SH-SY5Y (cell line): ENCODE measurements at regions not wholly inside any gene's neighbourhood (a gene's known extent, or its start where the extent isn't known, plus 50 kb on each side); places are given as distances from the start of the nearest gene placed in this dataset.

Experiments
- GATA2 ChIP-seq: IDR thresholded peaks from 2 replicates; pipeline ENCODE4 v1.6.1; 2011; ENCODE audit warnings: mild to moderate bottlenecking, low read depth, low read length
- GATA3 ChIP-seq: IDR thresholded peaks from 2 replicates; pipeline ENCODE4 v1.6.1; 2011; ENCODE audit warnings: low read depth, mild to moderate bottlenecking, low read length, moderate library complexity

DNA sequence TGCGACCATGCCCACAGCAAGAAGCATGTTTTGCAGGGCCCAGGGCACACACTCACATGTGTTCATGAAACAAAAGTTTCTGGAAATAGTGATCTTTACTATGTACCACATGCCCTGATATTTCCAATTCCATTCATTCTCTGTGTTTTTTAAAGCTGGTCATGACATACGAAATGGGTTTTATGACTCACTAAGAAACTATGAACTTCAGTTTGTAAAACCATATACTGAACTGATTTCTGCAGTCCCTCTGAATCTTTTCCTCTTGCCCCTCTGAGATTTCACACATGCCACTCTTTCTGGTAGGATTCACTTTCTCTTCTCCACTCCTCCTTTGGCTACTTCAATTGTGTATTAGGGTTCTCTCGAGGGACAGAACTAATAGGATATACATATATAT, 416.1 kb upstream of the TRPC7 start:
- TF ChIP-seq GATA2 = no peak
- TF ChIP-seq GATA3 = no peak

GRCh38 chr5:136780518-136780917, 415.2 kb upstream of the TRPC7 start:
- TF ChIP-seq GATA3 = no peak
- no peak for TF ChIP-seq GATA2

DNA sequence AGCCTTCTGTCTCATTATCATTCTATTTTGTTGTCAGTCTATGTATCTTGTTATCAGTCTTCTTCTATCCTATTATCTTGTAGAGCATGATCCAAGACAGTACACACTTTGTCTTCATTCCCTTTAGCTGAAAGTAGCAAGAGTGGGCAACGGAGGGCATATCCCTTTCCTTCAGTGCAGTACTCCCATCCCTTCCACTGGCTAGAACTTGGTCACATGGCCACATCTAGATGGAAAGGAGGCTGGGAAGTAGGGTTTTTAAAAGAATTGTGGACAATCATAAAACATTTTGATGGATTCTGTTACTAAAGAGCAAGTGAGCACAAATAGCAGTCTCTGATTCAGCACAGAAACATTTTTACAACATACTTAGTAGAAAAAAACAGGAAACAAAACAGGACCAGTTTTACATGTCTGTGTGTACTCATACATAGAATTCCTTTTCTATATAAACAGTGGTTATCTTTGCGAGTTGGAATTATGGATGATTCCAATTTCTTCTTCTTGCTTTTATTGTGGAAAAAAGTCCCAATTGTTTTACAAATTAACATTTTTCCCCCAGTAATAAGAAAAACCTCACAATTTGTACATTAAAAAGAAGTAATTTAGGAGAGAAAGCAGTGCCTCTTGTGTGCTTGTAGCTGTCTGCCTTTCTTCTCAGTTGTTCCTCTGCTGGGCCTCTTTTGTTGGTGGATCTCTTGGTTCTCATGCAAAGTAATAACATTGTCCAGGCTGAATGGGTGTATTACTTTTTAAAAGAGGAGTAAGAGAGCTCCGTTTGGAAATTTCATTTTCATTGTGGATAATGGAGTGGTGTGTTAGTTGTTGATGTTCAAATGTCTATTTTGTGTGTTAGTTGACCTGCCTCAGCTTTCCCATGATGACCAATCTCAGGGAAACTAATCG, 410.9 kb upstream of the TRPC7 start:
- TF ChIP-seq GATA2 (no peak), GATA3 (no peak)

- no peak for TF ChIP-seq GATA2
Measured at GRCh38 chr5:136772491-136772890, 407.1 kb upstream of the TRPC7 start.

- TF ChIP-seq GATA3 = no peak
- no peak for TF ChIP-seq GATA2
Measured at GRCh38 chr5:136769900-136770684, 404.7 kb upstream of the TRPC7 start.

GRCh38 chr5:136769093-136769492, 403.7 kb upstream of the TRPC7 start:
- TF ChIP-seq GATA2 (no peak), GATA3 (no peak)

GRCh38 chr5:136768457-136768856, 403.1 kb upstream of the TRPC7 start:
- TF ChIP-seq GATA3 (no peak), GATA2 (no peak)

DNA sequence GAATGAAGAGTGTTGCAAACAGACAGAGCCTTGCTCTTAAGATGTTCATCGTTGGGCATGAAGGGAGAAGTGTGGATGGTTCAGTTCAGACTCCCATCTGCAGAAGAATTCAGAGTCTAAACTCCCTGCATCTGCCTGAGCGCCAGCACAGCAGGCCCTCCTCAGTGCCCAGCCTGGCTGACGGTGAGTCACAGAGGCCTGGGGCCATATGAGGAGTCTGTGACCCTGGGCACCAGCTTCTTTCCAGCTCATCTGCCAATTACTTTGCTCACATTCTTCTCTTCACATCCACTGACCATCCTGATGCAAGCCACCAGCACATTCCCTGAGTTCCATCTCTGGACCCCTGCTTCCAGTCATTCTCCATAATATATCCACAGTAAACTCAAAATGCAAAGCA, 401.1 kb upstream of the TRPC7 start:
- TF ChIP-seq GATA3 (no peak), GATA2 (no peak)

- TF ChIP-seq GATA2 (no peak), GATA3 (no peak)
Measured at GRCh38 chr5:136764601-136765000, 399.3 kb upstream of the TRPC7 start.

DNA sequence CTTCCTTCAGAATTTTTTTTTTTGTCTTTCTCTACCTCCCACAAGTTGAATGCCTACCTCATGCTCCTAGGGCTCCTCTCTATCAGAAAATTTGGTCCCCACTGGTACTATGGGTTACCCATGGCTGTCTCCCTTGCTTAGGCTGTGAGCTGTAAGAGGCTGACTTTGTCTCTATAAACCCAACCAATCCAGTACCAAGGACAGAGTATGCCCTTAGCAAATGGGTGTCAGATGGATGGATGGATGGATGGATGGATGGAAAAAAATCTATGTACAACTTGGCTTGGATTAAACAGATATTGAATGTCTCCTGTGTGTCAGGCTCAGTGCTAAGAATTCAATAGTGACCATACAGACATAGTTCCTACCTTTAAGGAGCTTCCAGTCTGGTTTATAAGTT, 398.2 kb upstream of the TRPC7 start:
- TF ChIP-seq GATA3 = no peak

- TF ChIP-seq GATA3 (no peak), GATA2 (no peak)
Measured at GRCh38 chr5:136754216-136754615, 388.9 kb upstream of the TRPC7 start.

DNA sequence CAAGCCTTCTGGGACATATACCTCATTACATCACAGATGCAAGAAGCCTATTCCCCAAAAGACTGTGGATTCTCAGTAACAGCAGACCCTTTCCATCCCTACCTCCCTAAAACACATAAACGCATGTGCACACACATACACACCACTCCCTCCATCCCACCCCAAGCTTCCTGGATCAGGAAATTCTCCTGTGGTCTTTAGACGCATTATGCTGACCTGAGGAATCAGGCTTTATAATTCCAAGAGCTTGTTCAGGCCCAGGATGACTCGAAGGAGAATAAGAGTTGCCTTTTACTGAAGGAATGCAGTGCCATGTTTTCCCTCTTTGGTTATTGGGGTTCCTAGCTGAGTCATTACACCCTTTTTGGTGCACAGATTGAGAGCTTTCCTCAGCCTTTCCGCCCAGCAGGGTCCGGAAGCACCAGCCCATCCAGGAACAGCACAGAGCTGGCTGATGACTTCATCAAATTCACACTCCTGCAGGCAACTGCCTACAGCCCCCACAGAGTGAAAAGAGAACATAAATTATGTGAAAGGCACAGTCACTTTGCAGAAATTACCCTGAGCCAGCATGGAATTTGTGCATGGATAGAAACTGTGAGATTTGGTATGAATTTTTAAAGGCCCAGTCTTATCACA, 385.0 kb upstream of the TRPC7 start:
- TF ChIP-seq GATA2 (no peak), GATA3 (no peak)

DNA sequence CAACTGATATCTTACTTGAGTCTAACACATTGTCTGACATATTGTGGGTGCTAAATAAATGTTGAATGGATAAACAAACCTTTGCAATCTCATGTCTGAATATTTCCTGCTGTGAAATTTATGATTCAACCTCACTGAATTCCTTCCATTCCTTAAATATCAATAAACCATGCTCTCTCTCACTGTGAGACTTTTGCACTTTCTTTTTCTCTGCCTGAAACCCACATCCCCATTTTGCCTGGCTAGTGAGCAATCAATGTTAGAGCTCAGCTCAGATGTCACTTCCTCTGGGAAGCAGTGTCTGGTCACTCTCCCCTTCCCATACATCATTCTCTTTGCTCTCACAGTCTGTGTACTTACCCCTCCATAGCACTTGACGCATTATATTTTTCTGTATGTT, 383.7 kb upstream of the TRPC7 start:
- TF ChIP-seq GATA2 (no peak), GATA3 (no peak)

DNA sequence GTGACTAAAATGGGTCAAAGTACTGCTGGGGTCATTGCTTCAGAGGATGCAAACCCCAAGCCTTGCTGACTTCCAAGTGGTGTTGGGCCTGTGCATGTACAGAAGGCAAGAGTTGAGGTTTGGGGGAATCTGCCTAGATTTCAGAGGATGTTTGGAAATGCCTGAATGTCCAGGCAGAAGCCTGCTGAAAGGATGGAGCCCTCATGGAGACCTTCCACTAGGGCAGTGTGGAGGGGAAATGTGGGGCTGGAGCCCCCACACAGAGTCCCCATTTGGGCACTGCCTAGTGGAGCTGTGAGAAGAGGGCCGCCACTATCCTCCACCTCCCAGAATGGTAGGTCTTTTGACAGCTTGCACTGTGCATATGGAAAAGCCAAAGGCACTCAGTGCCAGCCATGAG, 377.7 kb upstream of the TRPC7 start:
- no peak for TF ChIP-seq GATA3
- TF ChIP-seq GATA2 = no peak

DNA sequence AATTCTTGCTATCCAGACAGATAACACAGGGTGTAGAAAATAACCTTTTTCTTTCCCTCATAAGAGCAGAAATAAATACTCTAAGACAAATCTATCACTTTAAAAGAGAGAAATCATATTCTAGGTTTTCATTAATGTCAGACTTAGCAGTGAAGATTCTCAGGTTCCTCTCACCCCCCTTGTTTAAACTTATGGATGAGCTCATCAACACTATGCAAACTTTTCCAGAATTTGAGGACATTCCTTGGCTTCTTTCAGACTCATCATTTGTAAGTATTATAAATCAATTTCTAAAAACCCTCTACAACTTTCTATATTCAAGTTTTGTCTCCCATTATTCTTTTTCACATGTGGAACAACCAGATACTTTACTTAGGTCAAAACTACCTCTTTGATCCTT, 374.9 kb upstream of the TRPC7 start:
- no peak for TF ChIP-seq GATA2
- TF ChIP-seq GATA3 = no peak

DNA sequence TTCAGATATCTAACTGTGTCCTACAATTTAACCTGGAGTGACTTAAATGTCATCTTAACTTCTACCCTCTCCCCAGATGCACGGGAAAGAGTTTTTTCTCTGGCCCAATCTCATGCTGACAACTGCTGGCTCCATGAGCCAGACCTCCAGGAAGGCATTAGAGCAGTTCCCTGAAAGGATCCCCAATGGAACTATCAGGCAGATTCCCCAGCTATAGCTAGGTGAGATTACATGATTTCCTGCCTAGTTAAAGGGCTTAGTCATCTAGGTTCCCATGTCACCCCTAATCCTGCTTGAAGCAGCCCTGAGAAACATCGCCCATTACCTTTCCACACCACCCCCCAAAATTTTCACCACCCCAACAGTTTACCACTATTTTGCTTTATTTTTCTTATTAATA, 373.5 kb upstream of the TRPC7 start:
- TF ChIP-seq GATA2 = no peak
- TF ChIP-seq GATA3 = no peak
